GM12878 (cell line): ENCODE measurements at regions not wholly inside any gene's neighbourhood (a gene's known extent, or its start where the extent isn't known, plus 50 kb on each side); places are given as distances from the start of the nearest gene placed in this dataset.

Source experiments
- ATAC-seq: fragments of 200-7000 bp; cut with Tn5 transposase; 3 replicates; pipeline ENCODE4 v1.9.1; 2020; ENCODE audit warnings: mild to moderate bottlenecking, moderate library complexity
- BruUV-seq: library from RNA; stranded (reverse); fragments of 400-500 nt; replicated peaks from 2 replicates; lab custom pipeline; 2021; lab: Mats Ljungman, UMichigan
- CTCF ChIA-PET: fragments of 300-600 bp; sonication (Branson Sonifier 250); formaldehyde crosslinking; extraction: SDS; loops from one replicate; lab custom pipeline; 2021; ENCODE audit warnings: inconsistent platforms; lab: Yijun Ruan, JAX
- POLR2A ChIA-PET: fragments of 350-600 bp; formaldehyde crosslinking; extraction: SDS; loops from one replicate; lab custom pipeline; 2021; ENCODE audit warnings: inconsistent platforms; lab: Charles Lee
- RAD21 ChIA-PET: fragments of 300-600 bp; sonication (Branson Sonifier 250); formaldehyde crosslinking; loops from one replicate; lab custom pipeline; 2023; ENCODE audit warnings: antibody characterized with exemption; ENCODE audit not compliant: unreplicated experiment; lab: Charles Lee
- SMC1A ChIA-PET: fragments of 300-600 bp; sonication (Branson Sonifier 250); formaldehyde crosslinking; loops from one replicate; lab custom pipeline; 2023; ENCODE audit not compliant: unreplicated experiment, uncharacterized antibody; lab: Charles Lee
- DNase-seq: peaks from one replicate; pipeline ENCODE4 v3.0.0-alpha.2; 2011; ENCODE audit warnings: low read depth, low spot score
- FAIRE-seq: peaks from 3 replicates; lab custom pipeline; 2011; peaks lifted over from hg19 to GRCh38; lab: Jason Lieb, UNC
- H2AFZ ChIP-seq: 2 replicates; pipeline ENCODE4 v1.6.0; 2011; ENCODE audit warnings: low read depth, low read length, control low read depth; ENCODE audit not compliant: control insufficient read depth
- H3K27ac ChIP-seq: 2 replicates; pipeline ENCODE4 v1.5.1; 2011; ENCODE audit warnings: control low read depth; ENCODE audit not compliant: control insufficient read depth, insufficient read depth
- H3K27me3 ChIP-seq, 2 experiments: replicated peaks in 1 of 2; 2 replicates each; pipeline versions ENCODE4 v1.6.0 to v1.6.1; 2011; ENCODE audit warnings: low read length in 1 of 2; ENCODE audit not compliant: control insufficient read depth in 2 of 2, insufficient read depth in 2 of 2
- H3K36me3 ChIP-seq, 2 experiments: 2 replicates each; pipeline ENCODE4 v1.5.1; 2011; ENCODE audit warnings: low read length in 1 of 2; ENCODE audit not compliant: control insufficient read depth in 2 of 2, insufficient read depth in 2 of 2
- H3K4me1 ChIP-seq: 2 replicates; pipeline ENCODE4 v1.6.1; 2011; ENCODE audit warnings: mild to moderate bottlenecking, low read length, moderate library complexity, mixed read lengths; ENCODE audit not compliant: control insufficient read depth, insufficient read depth
- H3K4me2 ChIP-seq: 2 replicates; pipeline ENCODE4 v1.6.0; 2011; ENCODE audit warnings: control low read depth; ENCODE audit not compliant: control insufficient read depth, insufficient read depth
- H3K4me3 ChIP-seq: fragments of 200-600 bp; sonication (generic); 2 replicates; pipeline ENCODE4 v1.5.1; 2016
- H3K79me2 ChIP-seq: 2 replicates; pipeline ENCODE4 v1.6.0; 2011; ENCODE audit warnings: low read length; ENCODE audit not compliant: control insufficient read depth, insufficient read depth
- H3K9ac ChIP-seq: 2 replicates; pipeline ENCODE4 v1.8.0; 2011; ENCODE audit warnings: low read length, control low read depth, mixed read lengths; ENCODE audit not compliant: control insufficient read depth, insufficient read depth
- H3K9me3 ChIP-seq: replicated peaks from 3 replicates; pipeline ENCODE4 v1.5.1; 2011; ENCODE audit warnings: mild to moderate bottlenecking, low read length; ENCODE audit not compliant: control insufficient read depth, insufficient read depth
- H4K20me1 ChIP-seq: 2 replicates; pipeline ENCODE4 v1.6.0; 2011; ENCODE audit not compliant: control insufficient read depth, insufficient read depth
- BACH1 ChIP-seq: fragments of 450-650 bp; IDR thresholded peaks from 2 replicates; pipeline ENCODE4 v1.6.1; 2017; ENCODE audit warnings: mild to moderate bottlenecking, borderline replicate concordance
- GATAD2B ChIP-seq: fragments of 450-650 bp; conservative IDR thresholded peaks from 2 replicates; pipeline ENCODE4 v1.6.1; 2017; ENCODE audit warnings: low read depth, mild to moderate bottlenecking, moderate library complexity
- IKZF2 ChIP-seq, 2 experiments: fragments of 450-650 bp; IDR thresholded peaks; 2 replicates each; pipeline ENCODE4 v1.6.1; 2017; ENCODE audit warnings: mild to moderate bottlenecking in 2 of 2, moderate library complexity in 2 of 2
- KAT2A ChIP-seq: conservative IDR thresholded peaks from 2 replicates; pipeline ENCODE4 v1.6.1; 2011; ENCODE audit warnings: low read depth, low read length; ENCODE audit not compliant: control insufficient read depth
- LARP7 ChIP-seq: fragments of 450-650 bp; IDR thresholded peaks from 2 replicates; pipeline ENCODE4 v1.6.1; 2017; ENCODE audit warnings: mild to moderate bottlenecking
- RUNX3 ChIP-seq: IDR thresholded peaks from 2 replicates; pipeline ENCODE4 v1.6.1; 2012; ENCODE audit warnings: low read length, inconsistent platforms
- SIN3A ChIP-seq: IDR thresholded peaks from 2 replicates; pipeline ENCODE4 v1.6.1; 2012; ENCODE audit warnings: low read depth, low read length, improper control_type of control experiment
- SMC3 ChIP-seq: IDR thresholded peaks from 2 replicates; pipeline ENCODE4 v1.6.1; 2011; ENCODE audit warnings: low read length, improper control_type of control experiment, borderline replicate concordance
- STAT1 ChIP-seq: fragments of 450-650 bp; conservative IDR thresholded peaks from 2 replicates; pipeline ENCODE4 v1.6.1; 2014; ENCODE audit warnings: antibody characterized with exemption, mild to moderate bottlenecking
- TARDBP ChIP-seq: IDR thresholded peaks from 2 replicates; pipeline ENCODE4 v1.6.1; 2016; ENCODE audit warnings: borderline replicate concordance
- WRNIP1 ChIP-seq: IDR thresholded peaks from 2 replicates; pipeline ENCODE4 v1.6.1; 2011; ENCODE audit warnings: low read depth, low read length, improper control_type of control experiment, borderline replicate concordance
- WGBS: methylation state at CpG from one replicate; pipeline ENCODE4 v1.1.6; 2016; ENCODE audit warnings: low lambda C conversion rate; ENCODE audit not compliant: insufficient replicate concordance, insufficient coverage; ENCODE audit errors: missing lambda C conversion rate; 5-methylcytosine and 5-hydroxymethylcytosine counted together
- in situ Hi-C: fragments of 300-500 bp; cut with MboI; formaldehyde crosslinking; loops from 9 replicates; pipeline ENCODE4 v1.14.3; 2018; ENCODE audit warnings: mixed read lengths
- intact Hi-C: fragments of 100-400 bp; cut with micrococcal nuclease; formaldehyde crosslinking; loops from one replicate; pipeline ENCODE4 v1.14.2; 2022; ENCODE audit not compliant: unreplicated experiment
- TF ChIP-seq, protein P1 (sequence below): IDR thresholded peaks from 2 replicates; pipeline ENCODE4 v1.6.1; 2012; ENCODE audit warnings: low read length, inconsistent platforms
- TF ChIP-seq, protein P2 (sequence below): IDR thresholded peaks from 2 replicates; pipeline ENCODE4 v1.6.1; 2011; ENCODE audit warnings: borderline replicate concordance, low read depth, mild to moderate bottlenecking, moderate library complexity, low read length; ENCODE audit not compliant: insufficient read depth, poor library complexity, severe bottlenecking
- TF ChIP-seq, protein P3 (sequence below): fragments of 450-650 bp; conservative IDR thresholded peaks from 2 replicates; pipeline ENCODE4 v1.6.1; 2017; ENCODE audit warnings: mild to moderate bottlenecking, moderate library complexity
- TF ChIP-seq, protein P4 (sequence below): fragments of 150-350 bp; IDR thresholded peaks from 2 replicates; pipeline ENCODE4 v1.6.1; 2016; ENCODE audit warnings: low read depth, low read length
- TF ChIP-seq, protein P5 (sequence below): fragments of 450-650 bp; IDR thresholded peaks from 2 replicates; pipeline ENCODE4 v1.6.1; 2016; ENCODE audit warnings: mild to moderate bottlenecking

DNA sequence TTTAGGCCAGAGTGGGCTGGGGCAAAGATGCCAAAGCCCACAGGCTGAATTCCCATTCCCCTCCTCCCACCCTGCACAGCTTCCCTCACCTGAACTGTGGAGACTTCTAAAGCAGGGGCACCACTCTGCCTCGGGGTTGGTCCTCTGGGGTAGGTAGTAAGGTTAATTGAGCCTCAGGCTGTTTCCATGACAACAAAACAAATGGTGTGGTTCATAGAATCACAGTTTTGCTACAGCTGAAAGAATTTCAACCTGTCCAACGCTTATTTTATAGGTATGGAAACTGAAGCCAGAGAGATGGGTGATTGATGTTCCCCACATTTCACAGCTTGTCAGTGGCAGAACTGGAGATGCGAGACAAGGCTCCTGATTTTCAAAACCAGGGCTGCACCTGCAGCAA lies 109.5 kb downstream of the SNX19 start:
- 0% methylated on average over 3 of the region's 3 CpGs for WGBS
- no peaks in the 10 kb centered on the region for H4K20me1 ChIP-seq
- ChIA-PET CTCF (interaction anchor here (1.0 kb wide), 1 partner anchor 21 kb away, joined by 3 read pairs; no protein-coding TSS in a partner anchor), RAD21 (no interaction called here), POLR2A (no interaction called here), SMC1A (interaction anchor here (0.9 to 1.5 kb wide), 4 partner anchors 10 to 42 kb away, joined by 3 to 5 read pairs (median 4); no protein-coding TSS in a partner anchor)
- in situ Hi-C loops: no loop called here
- intact Hi-C loops: loop anchor here (5.0 kb wide), 1 partner anchor 39 kb away; no protein-coding TSS in a partner anchor
- H3K9me3 ChIP-seq: no peaks in the 10 kb centered on the region
- peak; percentile 80 for ATAC-seq
- no peaks in the 10 kb centered on the region for H3K4me1 ChIP-seq
- H3K4me2 ChIP-seq: no peak overlapping the region
- H3K4me3 ChIP-seq: no peak overlapping the region
- FAIRE-seq: no peak
- no peaks in the 10 kb centered on the region for H3K36me3 ChIP-seq
- no peak overlapping the region for H3K9ac ChIP-seq
- peak; percentile 39 for DNase-seq
- no peaks in the 10 kb centered on the region for H3K79me2 ChIP-seq
- no peak overlapping the region for H2AFZ ChIP-seq
- H3K27ac ChIP-seq: no peak overlapping the region
- no TSS peak for BruUV-seq
- H3K27me3 ChIP-seq: 0 out of 4 replicates have a peak, but pooled peaks cover 0 to 3% of the 10 kb centered on the region in 2 experiments
- TF ChIP-seq TARDBP (no peak), KAT2A (no peak), BACH1 (no peak), IKZF2 (IDR thresholded peaks at IDR 0.05) (peak in 1 of 2 experiments; percentile 30; a peak in 1 of 4 replicates), RUNX3 (no peak), WRNIP1 (no peak), STAT1 (no peak), LARP7 (no peak), GATAD2B (no peak), SIN3A (no peak), SMC3 (no peak)
- TF ChIP-seq, protein P1, sequence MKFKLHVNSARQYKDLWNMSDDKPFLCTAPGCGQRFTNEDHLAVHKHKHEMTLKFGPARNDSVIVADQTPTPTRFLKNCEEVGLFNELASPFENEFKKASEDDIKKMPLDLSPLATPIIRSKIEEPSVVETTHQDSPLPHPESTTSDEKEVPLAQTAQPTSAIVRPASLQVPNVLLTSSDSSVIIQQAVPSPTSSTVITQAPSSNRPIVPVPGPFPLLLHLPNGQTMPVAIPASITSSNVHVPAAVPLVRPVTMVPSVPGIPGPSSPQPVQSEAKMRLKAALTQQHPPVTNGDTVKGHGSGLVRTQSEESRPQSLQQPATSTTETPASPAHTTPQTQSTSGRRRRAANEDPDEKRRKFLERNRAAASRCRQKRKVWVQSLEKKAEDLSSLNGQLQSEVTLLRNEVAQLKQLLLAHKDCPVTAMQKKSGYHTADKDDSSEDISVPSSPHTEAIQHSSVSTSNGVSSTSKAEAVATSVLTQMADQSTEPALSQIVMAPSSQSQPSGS: no peak
- TF ChIP-seq, protein P2, sequence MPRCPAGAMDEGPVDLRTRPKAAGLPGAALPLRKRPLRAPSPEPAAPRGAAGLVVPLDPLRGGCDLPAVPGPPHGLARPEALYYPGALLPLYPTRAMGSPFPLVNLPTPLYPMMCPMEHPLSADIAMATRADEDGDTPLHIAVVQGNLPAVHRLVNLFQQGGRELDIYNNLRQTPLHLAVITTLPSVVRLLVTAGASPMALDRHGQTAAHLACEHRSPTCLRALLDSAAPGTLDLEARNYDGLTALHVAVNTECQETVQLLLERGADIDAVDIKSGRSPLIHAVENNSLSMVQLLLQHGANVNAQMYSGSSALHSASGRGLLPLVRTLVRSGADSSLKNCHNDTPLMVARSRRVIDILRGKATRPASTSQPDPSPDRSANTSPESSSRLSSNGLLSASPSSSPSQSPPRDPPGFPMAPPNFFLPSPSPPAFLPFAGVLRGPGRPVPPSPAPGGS: no peak
- TF ChIP-seq, protein P3, sequence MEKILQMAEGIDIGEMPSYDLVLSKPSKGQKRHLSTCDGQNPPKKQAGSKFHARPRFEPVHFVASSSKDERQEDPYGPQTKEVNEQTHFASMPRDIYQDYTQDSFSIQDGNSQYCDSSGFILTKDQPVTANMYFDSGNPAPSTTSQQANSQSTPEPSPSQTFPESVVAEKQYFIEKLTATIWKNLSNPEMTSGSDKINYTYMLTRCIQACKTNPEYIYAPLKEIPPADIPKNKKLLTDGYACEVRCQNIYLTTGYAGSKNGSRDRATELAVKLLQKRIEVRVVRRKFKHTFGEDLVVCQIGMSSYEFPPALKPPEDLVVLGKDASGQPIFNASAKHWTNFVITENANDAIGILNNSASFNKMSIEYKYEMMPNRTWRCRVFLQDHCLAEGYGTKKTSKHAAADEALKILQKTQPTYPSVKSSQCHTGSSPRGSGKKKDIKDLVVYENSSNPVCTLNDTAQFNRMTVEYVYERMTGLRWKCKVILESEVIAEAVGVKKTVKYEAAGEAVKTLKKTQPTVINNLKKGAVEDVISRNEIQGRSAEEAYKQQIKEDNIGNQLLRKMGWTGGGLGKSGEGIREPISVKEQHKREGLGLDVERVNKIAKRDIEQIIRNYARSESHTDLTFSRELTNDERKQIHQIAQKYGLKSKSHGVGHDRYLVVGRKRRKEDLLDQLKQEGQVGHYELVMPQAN: no peak
- TF ChIP-seq, protein P4, sequence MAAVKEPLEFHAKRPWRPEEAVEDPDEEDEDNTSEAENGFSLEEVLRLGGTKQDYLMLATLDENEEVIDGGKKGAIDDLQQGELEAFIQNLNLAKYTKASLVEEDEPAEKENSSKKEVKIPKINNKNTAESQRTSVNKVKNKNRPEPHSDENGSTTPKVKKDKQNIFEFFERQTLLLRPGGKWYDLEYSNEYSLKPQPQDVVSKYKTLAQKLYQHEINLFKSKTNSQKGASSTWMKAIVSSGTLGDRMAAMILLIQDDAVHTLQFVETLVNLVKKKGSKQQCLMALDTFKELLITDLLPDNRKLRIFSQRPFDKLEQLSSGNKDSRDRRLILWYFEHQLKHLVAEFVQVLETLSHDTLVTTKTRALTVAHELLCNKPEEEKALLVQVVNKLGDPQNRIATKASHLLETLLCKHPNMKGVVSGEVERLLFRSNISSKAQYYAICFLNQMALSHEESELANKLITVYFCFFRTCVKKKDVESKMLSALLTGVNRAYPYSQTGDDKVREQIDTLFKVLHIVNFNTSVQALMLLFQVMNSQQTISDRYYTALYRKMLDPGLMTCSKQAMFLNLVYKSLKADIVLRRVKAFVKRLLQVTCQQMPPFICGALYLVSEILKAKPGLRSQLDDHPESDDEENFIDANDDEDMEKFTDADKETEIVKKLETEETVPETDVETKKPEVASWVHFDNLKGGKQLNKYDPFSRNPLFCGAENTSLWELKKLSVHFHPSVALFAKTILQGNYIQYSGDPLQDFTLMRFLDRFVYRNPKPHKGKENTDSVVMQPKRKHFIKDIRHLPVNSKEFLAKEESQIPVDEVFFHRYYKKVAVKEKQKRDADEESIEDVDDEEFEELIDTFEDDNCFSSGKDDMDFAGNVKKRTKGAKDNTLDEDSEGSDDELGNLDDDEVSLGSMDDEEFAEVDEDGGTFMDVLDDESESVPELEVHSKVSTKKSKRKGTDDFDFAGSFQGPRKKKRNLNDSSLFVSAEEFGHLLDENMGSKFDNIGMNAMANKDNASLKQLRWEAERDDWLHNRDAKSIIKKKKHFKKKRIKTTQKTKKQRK: no peak
- TF ChIP-seq, protein P5, sequence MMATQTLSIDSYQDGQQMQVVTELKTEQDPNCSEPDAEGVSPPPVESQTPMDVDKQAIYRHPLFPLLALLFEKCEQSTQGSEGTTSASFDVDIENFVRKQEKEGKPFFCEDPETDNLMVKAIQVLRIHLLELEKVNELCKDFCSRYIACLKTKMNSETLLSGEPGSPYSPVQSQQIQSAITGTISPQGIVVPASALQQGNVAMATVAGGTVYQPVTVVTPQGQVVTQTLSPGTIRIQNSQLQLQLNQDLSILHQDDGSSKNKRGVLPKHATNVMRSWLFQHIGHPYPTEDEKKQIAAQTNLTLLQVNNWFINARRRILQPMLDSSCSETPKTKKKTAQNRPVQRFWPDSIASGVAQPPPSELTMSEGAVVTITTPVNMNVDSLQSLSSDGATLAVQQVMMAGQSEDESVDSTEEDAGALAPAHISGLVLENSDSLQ: peak; percentile 80
